ENCODE measurements at regions not wholly inside any gene's neighbourhood (a gene's known extent, or its start where the extent isn't known, plus 50 kb on each side); places are given as distances from the start of the nearest gene placed in this dataset.

GRCh38 chr9:3664044-3664443, 138.2 kb upstream of the RFX3 start:
- TF ChIP-seq POLR2A (IDR thresholded peaks at IDR 0.05): no peak
- TF ChIP-seq CTCF (IDR thresholded peaks at IDR 0.05 in 4 of 5, conservative IDR thresholded peaks at IDR 0.05 in 1 of 5): no peak
- intact Hi-C loops (cut with DNase I; ENCODE audit: low total_unique reads): no loop called here
- H3K9me3 ChIP-seq: no peaks in the 10 kb centered on the region
- H3K27me3 ChIP-seq: no peaks in the 10 kb centered on the region
- in situ Hi-C loops (cut with MboI; ENCODE audit: low sequenced_read_pairs in 4 of 4): loop anchor here in 1 of 4 donors (25.0 kb wide), 1 partner anchor 427 kb away; no protein-coding TSS in a partner anchor
- H3K36me3 ChIP-seq: no peaks in the 10 kb centered on the region
- no peak overlapping the region for H3K27ac ChIP-seq
- ATAC-seq (no peak), DNase-seq (no peak)
- no peak overlapping the region for H3K4me3 ChIP-seq
- no peaks in the 10 kb centered on the region for H3K4me1 ChIP-seq

GRCh38 chr9:3662671-3663070, 136.9 kb upstream of the RFX3 start:
- H3K36me3 ChIP-seq: no peaks in the 10 kb centered on the region
- DNase-seq (no peak), ATAC-seq (no peak)
- no peaks in the 10 kb centered on the region for H3K27me3 ChIP-seq
- H3K4me3 ChIP-seq: no peak overlapping the region
- in situ Hi-C loops (cut with MboI; ENCODE audit: low sequenced_read_pairs in 4 of 4): loop anchor here in 1 of 4 donors (25.0 kb wide), 1 partner anchor 425 kb away; no protein-coding TSS in a partner anchor
- H3K27ac ChIP-seq: no peak overlapping the region
- TF ChIP-seq CTCF (IDR thresholded peaks at IDR 0.05 in 4 of 5, conservative IDR thresholded peaks at IDR 0.05 in 1 of 5) (no peak), POLR2A (IDR thresholded peaks at IDR 0.05) (no peak)
- H3K9me3 ChIP-seq: no peaks in the 10 kb centered on the region
- no peaks in the 10 kb centered on the region for H3K4me1 ChIP-seq
- intact Hi-C loops (cut with DNase I; ENCODE audit: low total_unique reads): no loop called here

DNA sequence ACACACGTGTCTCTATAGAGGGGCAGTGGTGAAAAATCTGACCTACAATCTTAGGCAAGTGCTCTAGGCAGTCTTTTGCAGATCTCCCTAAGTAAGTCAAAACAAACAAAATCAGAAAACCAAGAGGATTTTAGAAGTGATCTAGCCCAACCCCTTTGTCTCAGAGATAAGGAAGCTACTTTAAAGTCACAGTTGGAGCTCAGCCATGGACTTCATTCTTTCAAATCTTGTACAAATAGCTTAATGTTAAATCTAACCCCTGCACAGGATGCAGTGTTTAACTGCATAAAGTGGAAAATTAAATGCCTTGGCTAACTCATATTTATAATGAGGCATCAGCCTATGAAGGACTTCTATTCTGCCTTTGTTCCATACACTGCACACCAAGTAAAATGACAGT, 135.1 kb upstream of the RFX3 start:
- Histone ChIP-seq H3K4me1 (no peaks in the 10 kb centered on the region), H3K9me3 (no peaks in the 10 kb centered on the region), H3K36me3 (no peaks in the 10 kb centered on the region), H3K4me3 (no peak overlapping the region), H3K27ac (no peak overlapping the region), H3K27me3 (no peaks in the 10 kb centered on the region)
- intact Hi-C loops (cut with DNase I; ENCODE audit: low total_unique reads) (no loop called here), in situ Hi-C loops (cut with MboI; ENCODE audit: low sequenced_read_pairs in 4 of 4) (loop anchor here in 1 of 4 donors (25.0 kb wide), 1 partner anchor 424 kb away; no protein-coding TSS in a partner anchor)
- TF ChIP-seq POLR2A (IDR thresholded peaks at IDR 0.05): no peak
- ATAC-seq (no peak), DNase-seq (no peak)

- no peak for TF ChIP-seq POLR2A (IDR thresholded peaks at IDR 0.05)
- no peak for TF ChIP-seq CTCF (IDR thresholded peaks at IDR 0.05 in 4 of 5, conservative IDR thresholded peaks at IDR 0.05 in 1 of 5)
- Histone ChIP-seq H3K27me3 (no peaks in the 10 kb centered on the region), H3K9me3 (no peaks in the 10 kb centered on the region), H3K27ac (no peak overlapping the region), H3K4me3 (no peak overlapping the region), H3K36me3 (no peaks in the 10 kb centered on the region), H3K4me1 (no peaks in the 10 kb centered on the region)
- in situ Hi-C loops (cut with MboI; ENCODE audit: low sequenced_read_pairs in 4 of 4): loop anchor here in 1 of 4 donors (25.0 kb wide), 1 partner anchor 422 kb away; no protein-coding TSS in a partner anchor
- intact Hi-C loops (cut with DNase I; ENCODE audit: low total_unique reads): no loop called here
- ATAC-seq (no peak), DNase-seq (no peak)
Observed at GRCh38 chr9:3659647-3660046, 133.8 kb upstream of the RFX3 start.

GRCh38 chr9:3658964-3659363, 133.2 kb upstream of the RFX3 start:
- DNase-seq (no peak), ATAC-seq (no peak)
- intact Hi-C loops (cut with DNase I; ENCODE audit: low total_unique reads) (no loop called here), in situ Hi-C loops (cut with MboI; ENCODE audit: low sequenced_read_pairs in 4 of 4) (loop anchor here in 1 of 4 donors (25.0 kb wide), 1 partner anchor 422 kb away; no protein-coding TSS in a partner anchor)
- H3K9me3 ChIP-seq: no peaks in the 10 kb centered on the region
- no peaks in the 10 kb centered on the region for H3K4me1 ChIP-seq
- no peak overlapping the region for H3K4me3 ChIP-seq
- no peak for TF ChIP-seq POLR2A (IDR thresholded peaks at IDR 0.05)
- TF ChIP-seq CTCF (IDR thresholded peaks at IDR 0.05 in 4 of 5, conservative IDR thresholded peaks at IDR 0.05 in 1 of 5): no peak
- H3K36me3 ChIP-seq: no peaks in the 10 kb centered on the region
- no peaks in the 10 kb centered on the region for H3K27me3 ChIP-seq
- H3K27ac ChIP-seq: no peak overlapping the region

Measured in gastrocnemius medialis (tissue), 4 donors.